ENCODE measurements at regions not wholly inside any gene's neighbourhood (a gene's known extent, or its start where the extent isn't known, plus 50 kb on each side); places are given as distances from the start of the nearest gene placed in this dataset.

DNA sequence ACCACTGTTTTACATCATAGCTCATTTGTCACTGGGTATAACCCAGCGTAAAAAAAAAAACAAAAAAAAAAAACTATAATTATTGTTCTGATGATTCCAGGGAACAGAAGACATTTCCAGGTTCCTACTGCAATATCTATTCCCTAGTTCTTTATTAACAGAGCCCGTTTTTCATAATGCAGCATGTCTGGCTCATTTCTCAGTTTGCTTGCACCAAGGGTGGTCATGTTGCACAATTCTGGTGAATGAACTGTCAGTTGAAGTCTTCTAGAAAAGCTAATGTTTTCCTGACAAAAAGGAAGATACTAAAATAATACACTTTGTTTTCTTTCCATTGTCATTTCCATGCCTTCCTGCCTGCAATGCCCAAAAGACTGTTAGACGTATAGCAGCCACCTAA, 180.1 kb downstream of the RDH14 start:
- DNase-seq (ENCODE audit: low read depth), result no peak

DNA sequence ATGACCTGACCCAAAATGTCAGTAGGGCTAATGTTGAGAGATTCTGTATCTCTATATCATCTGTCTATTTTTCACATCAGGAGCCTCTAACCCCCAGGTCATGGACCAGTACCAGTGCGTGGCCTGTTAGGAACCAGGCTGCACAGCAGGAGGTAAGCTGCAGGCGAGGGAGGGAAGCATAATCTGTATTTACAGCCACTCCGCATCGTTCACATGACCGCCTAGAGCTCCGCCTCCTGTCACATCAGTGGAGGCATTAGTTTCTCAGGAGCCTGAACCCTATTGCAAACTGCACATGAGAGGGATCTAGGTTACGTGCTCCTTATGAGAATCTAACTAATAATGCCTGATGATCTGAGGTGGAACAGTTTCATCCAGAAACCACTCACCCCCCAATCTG, 180.6 kb downstream of the RDH14 start:
- no peak for DNase-seq (ENCODE audit: low read depth)

DNA sequence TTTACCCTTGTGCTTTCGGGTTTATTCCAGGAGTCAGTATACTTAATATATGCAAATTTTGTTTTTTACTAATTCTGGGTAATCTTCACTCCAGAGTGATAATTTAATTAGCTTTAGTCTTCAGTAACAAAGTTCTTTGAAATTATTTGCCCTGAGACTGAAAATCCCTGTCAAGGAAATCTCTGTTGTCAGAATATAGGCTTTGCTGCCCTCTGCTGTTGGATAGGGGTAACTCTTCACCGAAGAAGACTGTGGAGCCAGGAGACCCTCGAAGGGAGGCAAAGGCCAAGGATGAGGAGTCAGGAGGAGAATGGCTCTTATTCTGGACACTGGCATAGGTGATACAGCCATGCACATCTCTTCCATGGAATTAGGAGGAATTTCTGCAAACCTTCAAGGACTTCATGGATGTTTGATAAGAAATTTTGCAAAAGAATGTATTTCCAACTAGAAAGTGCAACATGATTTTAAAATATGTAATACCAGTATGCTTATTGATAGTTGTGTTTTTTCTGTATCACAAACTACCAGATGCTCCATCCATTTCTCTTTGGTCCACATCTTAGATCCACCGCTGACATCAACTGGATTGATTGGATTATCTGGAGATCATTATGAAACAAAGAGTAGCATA, 182.3 kb downstream of the RDH14 start:
- DNase-seq (ENCODE audit: low read depth), result no peak

DNA sequence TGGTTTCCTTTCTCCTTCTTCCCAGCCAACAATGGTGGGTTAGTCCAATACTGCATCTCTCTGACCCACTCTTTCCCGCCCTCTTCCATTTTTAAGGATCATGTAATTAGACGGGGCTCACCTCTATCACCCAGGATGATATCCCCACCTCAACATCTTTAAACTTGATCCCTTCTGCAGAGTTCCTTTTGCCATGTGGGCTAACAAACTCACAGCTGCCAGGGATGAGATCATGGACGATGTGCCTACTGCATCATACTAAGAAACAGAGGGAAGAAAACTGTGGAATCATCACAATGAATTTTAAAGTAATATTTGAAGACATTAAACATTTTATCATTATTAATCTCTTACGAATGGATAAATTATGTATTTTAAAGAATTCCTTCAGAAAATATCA, 183.5 kb downstream of the RDH14 start:
- DNase-seq (ENCODE audit: low read depth), result no peak

DNA sequence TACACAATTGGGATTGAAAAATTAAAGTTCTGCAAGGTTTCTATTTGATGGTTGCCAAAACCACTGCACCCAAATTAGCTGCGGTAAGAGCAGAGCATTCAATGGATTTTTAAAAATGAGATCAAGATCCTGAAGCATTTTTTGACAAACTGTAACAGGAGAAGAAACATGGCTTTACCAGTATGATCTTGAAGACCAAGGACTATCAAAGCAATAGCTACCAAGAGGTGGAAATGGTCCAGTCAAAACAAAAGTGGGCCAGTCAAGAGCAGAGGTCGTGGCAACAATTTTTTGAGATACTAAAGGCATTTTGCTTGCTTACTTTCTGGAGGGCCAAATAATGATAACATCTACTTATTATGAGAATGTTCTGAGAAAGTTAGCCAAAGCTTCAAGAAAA, 186.8 kb downstream of the RDH14 start:
- no peak for DNase-seq (ENCODE audit: low read depth)

DNA sequence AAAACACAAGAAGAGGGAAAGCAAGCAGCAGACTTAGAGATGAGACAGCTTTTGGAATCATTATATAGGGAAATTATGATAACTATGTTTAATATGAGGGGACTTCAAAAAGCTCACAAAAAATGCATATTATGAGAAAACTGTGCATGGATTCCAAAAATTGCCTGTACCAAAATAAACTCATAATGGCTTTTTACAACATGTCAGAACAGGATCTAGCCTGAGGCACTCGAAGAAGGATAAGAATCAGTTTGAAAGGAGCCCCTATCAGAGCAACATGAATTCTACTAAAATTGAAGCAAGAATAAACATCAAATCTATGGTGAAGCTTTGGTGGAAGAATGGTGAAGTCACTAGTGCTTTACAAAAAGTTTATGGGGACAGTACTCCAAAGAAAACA, 187.4 kb downstream of the RDH14 start:
- no peak for DNase-seq (ENCODE audit: low read depth)

DNA sequence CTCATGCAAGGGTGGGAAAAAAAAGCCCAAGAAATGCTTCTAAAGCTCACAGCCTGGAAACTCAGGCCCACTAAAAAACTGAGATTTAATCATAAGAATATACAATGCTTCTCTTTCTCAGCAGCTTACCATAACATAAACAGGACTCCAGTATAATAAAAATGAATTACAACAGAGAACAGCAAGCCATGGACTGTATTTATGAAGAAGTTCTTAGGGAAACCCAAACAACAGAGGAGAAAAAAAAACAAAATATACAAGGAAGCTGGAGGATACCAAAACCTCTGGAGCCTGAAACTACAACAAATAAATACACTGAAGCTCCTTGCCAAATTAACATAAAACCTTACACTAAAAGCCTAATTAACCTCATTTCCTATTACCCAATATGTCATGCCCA, 187.8 kb downstream of the RDH14 start:
- DNase-seq (ENCODE audit: low read depth), result no peak

DNA sequence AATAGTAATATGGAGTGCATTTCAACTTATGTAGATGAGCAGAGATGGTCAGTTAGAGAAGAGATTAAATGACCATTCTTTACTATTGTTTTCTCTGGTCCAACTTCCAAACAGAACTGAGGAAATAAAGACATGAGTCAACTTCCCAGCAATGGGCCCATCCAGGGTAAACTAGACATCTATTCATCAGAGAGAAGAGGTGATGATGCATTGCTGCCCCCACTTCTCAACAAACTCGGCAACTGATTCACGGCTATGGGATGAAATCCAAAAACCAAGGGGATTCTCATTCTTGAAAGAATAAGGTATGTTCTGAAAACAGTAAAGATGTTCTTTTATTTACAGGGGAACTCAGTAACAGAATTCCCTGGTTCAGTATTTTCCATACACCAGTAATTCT, 190.7 kb downstream of the RDH14 start:
- no peak for DNase-seq (ENCODE audit: low read depth)

DNA sequence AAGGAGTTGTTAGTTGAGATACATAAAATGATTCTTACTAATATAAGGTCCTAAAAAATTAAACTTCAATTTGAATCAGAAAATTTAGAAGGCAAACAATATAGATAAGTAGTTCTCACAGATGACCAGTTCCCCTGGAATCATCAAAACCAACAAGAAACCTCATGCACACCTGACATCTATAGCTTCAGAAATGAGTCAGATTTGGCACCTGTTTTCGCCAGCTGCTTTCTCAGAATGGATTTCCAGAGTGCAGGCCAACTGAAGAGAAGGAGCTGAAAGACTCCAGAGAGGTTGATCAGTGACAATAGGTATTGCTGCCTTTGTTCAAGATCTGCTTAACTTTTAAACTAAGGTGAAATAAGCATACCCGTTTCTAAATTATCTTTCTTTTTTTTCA, 192.4 kb downstream of the RDH14 start:
- no peak for DNase-seq (ENCODE audit: low read depth)

DNA sequence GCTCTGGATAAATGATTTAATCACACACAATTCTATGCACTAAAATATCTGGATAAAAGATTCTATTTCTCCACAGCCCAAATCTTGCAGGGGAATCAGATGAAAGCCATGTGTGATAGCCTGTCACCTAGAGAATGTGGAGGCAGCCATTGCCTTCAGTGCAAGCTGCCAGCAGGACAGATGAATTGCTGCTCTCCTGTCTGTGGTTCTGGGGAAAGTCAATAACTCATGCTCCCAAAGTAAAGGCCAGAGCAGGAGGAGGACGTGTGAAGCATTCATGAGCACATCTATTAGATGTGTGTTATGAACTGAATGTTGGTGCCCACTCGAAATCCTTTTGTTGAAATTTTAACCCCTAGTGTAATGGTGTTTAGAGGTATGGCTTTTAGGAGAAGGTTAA, 195.1 kb downstream of the RDH14 start:
- DNase-seq (ENCODE audit: low read depth), result no peak

DNA sequence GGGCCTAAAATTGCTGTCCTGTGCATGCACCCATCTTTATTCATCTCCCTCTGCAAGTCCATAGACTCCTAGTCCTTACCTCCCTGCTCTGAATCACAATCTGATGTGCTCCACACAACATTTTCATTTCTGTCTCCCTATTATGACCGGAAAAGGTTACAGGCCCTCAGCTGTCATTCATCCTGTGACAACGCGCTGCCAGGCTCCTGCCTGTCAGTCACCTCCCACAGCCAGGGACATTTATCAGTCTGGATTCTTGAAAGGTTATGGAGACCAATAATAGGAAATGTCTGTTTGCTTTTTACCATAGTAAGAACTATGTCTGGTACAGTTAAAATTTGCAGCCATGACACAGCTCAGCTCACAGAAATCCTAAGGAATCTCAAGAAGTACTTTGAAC, 197.1 kb downstream of the RDH14 start:
- DNase-seq (ENCODE audit: low read depth), result no peak

DNA sequence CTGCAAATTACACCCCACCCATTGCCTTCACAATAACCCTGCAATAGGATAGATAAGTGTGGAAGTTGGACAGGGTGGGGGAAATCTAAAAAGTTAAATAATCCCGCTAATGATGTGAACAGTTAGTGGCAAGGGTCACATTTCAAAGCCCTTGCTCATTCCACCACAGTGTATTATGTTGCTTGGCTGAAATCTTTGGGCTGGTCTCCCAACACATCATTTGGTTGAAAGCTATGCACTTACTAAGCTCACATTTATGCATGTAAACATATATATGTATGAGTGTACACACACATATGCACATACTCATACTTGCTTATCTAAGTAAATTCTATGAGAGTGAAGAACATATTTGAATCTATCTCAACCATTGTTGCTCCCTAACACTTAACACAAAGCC, 197.8 kb downstream of the RDH14 start:
- no peak for DNase-seq (ENCODE audit: low read depth)

DNA sequence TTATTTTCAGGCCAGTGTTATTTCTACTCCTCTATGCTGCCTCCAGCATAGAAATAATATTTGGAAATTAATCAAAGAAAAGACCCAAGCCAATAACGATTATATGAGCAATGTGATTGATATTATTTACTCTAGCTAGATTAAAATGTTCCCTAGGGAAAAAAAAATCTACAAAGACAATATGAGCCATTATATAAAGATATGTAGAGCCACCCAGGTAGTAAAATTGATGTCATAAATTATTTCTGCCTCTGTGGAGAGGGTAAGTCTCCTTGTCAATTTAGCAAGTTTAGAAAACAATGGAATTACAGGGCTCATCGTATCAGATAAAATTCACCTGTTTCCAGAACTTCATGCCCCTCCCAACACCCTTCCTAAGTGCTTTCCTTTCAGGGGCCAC, 202.9 kb downstream of the RDH14 start:
- no peak for DNase-seq (ENCODE audit: low read depth)

DNA sequence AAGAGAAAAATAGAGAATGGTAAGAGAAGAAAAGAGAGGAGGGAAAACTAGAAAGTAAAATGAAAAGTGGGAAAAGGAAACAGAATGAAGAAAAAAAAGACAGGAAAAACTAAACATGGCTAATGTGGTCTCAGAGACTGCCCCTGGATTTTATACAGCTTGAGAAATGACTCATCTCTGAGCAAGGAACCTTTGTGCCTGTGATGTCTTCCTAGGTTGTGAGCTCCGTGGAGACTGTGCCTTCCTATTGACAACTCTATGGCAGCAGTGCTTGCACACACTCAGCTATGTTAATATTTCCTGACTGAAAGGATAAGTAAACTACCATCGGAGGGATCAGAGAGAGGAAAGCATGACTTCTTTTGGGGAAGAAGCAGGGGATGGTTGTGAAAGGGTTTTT, 203.8 kb downstream of the RDH14 start:
- DNase-seq (ENCODE audit: low read depth), result no peak

DNA sequence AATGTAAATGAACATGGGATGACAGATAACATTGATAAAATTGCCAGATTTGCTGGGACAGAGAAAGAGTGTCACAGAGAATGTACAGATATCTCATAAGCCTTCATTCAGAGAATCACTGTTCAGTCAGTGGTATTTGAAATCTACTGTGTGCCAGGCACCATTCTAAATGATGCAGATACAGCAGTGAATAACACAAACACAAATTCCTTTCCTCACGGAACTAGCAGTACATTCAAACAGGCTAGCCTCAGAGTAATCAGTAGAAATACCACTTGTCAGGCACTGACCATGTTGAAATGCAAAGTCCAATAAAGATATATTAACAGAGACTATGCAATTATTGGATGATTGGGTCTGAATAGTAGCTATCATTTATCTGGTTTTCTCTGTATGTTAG, 211.0 kb downstream of the RDH14 start:
- no peak for DNase-seq (ENCODE audit: low read depth)

DNA sequence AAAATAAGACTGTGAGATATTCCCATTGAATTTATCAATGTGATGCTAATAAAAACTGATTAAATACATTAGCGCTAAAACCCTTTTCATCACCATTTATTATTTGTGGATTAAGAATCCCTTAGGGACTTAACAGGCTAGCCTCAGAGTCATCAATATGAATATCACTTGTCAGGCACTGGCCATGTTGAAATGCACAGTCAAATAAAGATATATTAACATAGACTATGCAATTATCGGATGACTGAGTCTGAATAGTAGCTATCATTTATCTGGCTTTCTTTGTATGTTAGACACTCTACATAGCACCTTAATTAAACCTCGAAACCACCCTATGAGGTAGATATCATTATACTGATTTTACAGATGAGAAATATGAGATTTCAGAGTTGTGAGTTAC, 213.6 kb downstream of the RDH14 start:
- DNase-seq (ENCODE audit: low read depth), result no peak

DNA sequence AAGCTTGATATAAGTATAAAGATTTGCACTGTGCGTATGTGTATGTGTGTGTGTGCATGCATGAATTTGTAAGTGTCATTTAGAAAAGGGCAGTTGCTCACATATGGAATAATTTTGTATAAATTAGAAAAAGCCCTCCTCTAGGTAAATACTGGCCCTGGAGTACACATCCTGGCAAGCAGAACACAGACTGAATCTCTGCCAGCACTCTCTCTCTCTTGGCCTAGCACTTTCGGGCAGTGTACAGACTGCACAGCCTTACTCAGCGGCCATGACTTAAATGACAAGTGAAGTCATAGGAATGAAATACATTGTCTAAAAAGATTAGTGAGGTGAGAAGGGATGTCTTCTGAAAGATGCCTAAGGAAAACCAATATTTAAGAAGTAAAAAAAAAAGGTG, 214.1 kb downstream of the RDH14 start:
- DNase-seq (ENCODE audit: low read depth), result no peak

DNA sequence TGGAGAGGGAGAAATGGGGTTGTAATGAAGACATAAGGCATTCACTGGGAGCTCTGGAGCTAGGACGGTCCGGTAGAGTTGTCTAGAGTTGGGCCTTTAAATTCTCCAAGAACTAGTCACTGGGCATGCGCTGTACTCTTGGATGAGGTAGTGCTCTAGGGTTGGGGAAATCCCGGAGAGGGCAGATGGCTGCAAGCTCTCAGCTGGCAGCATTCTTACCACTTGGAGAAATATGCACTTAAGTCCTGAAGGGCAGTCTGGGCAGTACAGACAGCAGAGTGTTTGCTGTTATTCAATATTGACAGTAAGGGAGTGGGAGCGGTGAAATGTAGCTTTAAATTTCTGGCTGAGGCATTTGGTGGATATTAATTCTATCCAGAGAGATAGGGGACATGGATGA, 214.6 kb downstream of the RDH14 start:
- no peak for DNase-seq (ENCODE audit: low read depth)

DNA sequence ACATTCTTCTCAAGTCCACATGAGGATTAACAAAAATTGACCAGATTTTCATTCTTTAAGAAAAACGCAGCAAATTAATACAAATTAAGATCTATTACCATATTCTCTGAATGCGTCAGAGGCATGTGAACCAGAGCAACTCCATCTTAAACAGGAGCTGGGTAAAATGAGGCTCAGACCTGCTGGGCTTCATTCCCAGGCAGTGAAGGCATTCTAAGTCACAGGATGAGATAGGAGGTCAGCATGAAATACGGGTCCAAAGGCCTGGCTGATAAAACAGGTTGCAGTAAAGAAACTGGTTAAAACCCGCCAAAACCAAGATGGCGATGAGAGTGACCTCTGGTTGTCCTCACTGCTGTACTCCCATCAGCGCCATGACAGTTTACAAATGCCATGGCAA, 217.6 kb downstream of the RDH14 start:
- no peak for DNase-seq (ENCODE audit: low read depth)

DNA sequence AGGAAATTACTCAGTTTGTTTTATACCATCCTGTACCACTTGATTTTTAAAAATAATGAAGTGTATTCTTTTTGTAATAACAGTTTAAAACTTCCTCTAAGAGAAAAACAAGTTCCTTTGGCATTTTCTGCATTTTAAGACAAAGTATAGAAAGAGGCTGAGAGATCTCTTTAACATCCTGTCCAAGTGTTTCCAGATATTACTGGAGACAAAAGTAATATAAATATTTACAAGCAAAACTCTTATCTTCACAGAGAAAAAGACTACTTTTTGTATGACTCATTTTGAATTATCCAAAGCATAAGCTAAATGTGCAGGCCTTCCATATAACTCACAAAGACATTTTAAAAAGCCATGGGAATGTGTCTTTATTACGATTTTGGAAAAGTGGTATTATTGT, 221.1 kb downstream of the RDH14 start:
- no peak for DNase-seq (ENCODE audit: low read depth)

DNA sequence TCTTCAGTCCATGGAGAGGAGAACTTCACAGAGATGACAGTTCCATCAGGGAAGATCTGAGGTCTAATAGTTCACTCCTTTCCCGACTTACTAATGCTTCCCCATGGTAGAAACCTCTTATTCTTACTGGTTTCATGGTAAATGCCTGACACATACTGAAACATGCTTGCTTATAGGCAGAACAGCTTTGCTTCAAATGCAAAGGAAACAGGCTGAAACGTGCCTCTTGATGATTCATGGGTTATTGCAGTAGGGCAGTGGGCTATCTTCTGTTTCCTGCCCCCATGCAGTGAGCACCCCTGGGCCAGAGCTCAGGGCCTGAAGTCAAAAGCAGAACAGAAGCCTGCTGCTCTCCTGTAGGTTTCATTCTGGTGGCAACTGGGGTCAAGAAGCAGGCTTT, 223.5 kb downstream of the RDH14 start:
- DNase-seq (ENCODE audit: low read depth), result no peak

DNA sequence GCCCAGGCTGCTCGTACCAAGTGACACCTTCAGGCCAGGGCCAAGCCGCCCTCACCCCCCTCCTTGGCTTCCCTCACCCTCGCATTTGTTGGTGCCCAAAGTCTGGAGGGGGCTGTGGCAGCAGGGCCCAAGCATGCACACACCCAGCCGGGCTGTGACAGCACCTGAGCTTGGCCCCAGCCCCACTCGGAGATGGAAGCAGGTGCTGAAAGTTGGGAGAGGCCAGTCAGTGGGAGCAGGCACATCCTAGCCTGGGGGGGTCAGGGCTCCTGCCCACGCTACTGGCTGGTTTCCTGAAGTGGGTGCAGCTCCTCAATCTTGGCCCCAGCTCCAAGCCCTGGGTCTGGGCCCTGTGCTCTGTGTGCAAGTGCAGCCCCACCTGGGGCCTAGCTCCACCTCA, 228.0 kb downstream of the RDH14 start:
- no peak for DNase-seq (ENCODE audit: low read depth)

DNA sequence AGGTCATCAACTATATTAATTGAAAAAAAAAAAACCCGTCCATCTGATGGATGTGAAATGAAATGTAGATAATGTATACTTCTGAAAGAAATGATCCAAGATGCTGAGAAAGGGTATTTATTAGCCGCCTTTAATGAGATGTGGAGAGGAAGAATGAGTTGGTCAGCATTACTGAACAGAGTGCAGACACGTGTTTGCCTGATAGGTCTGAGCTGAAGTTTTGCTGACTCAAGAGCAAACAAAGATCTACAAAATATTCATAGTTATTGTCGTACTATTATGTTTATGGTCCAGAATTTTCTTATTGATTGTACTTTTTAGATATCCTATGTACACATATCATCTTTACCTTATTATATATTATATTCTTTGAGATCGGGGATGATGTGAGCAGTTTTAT, 235.3 kb downstream of the RDH14 start:
- no peak for DNase-seq (ENCODE audit: low read depth)

DNA sequence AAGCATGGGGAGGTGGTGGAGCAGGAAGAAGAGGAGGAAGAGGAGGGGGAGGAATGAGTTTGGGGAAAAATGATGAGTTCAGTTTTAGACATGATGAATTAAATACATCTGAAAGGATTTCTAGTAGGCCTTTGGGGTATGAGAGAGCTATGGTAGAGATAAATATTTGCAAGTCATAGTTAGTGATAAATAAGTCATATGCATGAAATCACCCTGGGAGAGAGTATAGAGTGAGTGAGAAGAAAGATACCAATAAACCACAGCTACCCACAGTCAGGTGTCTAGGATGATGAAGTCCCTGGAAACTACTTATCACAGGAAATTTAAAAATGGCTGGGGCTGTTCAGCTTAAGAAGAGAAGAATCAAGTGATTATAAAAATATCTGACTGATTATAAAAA, 240.5 kb downstream of the RDH14 start:
- DNase-seq (ENCODE audit: low read depth), result no peak

DNA sequence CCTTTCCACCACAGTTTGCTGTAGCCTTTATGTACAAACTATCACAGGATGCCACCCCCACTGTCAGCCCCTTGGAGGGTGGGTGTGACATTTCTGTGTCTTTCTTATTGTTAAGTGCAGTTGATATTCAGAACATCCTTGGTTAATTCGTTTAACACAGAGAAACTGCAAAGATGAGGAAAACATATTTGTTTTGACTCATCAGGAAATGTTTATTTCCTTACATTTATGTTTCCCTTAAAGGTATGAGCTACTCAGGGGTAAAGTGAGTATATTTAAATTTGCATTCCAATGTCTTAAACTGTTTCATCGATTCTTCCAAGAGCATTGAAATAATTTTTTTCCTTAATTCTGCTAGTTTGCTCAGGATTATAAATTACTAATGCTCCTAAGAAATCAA, 243.4 kb downstream of the RDH14 start:
- no peak for DNase-seq (ENCODE audit: low read depth)
